HG02870 (cell line): ENCODE measurements at regions not wholly inside any gene's neighbourhood (a gene's known extent, or its start where the extent isn't known, plus 50 kb on each side); places are given as distances from the start of the nearest gene placed in this dataset.

Experiments used
- ATAC-seq: cut with Tn5 transposase; IDR thresholded peaks from one replicate; pipeline ENCODE4 v1.9.1; 2021; ENCODE audit warnings: mild to moderate bottlenecking, moderate library complexity; ENCODE audit not compliant: unreplicated experiment

- ATAC-seq: no peak
Observed at GRCh38 chr10:111784946-111785465, 398.6 kb downstream of the GPAM start.

GRCh38 chr10:111785921-111786320, 397.6 kb downstream of the GPAM start:
- no peak for ATAC-seq

GRCh38 chr10:111789821-111790220, 393.7 kb downstream of the GPAM start:
- ATAC-seq: no peak

GRCh38 chr10:111801841-111802240, 381.7 kb downstream of the GPAM start:
- no peak for ATAC-seq

GRCh38 chr10:111804781-111805180, 378.8 kb downstream of the GPAM start:
- ATAC-seq: no peak

GRCh38 chr10:111811517-111811916, 372.0 kb downstream of the GPAM start:
- ATAC-seq: no peak

- no peak for ATAC-seq
Observed at GRCh38 chr10:111820471-111820870, 363.1 kb downstream of the GPAM start.

- ATAC-seq: no peak
Observed at GRCh38 chr10:111821871-111822270, 361.7 kb downstream of the GPAM start.

GRCh38 chr10:111822661-111823060, 360.9 kb downstream of the GPAM start:
- no peak for ATAC-seq

- ATAC-seq: no peak
Observed at GRCh38 chr10:111824128-111824527, 359.4 kb downstream of the GPAM start.

GRCh38 chr10:111830359-111830758, 353.2 kb downstream of the GPAM start:
- ATAC-seq: no peak

- ATAC-seq: no peak
Observed at GRCh38 chr10:111831058-111831457, 352.5 kb downstream of the GPAM start.

GRCh38 chr10:111833251-111833650, 350.3 kb downstream of the GPAM start:
- no peak for ATAC-seq

GRCh38 chr10:111835574-111835973, 348.0 kb downstream of the GPAM start:
- no peak for ATAC-seq

- no peak for ATAC-seq
Observed at GRCh38 chr10:111836064-111836463, 347.5 kb downstream of the GPAM start.

- ATAC-seq: no peak
Observed at GRCh38 chr10:111836571-111836970, 347.0 kb downstream of the GPAM start.

GRCh38 chr10:111837086-111837485, 346.5 kb downstream of the GPAM start:
- no peak for ATAC-seq

- ATAC-seq: no peak
Observed at GRCh38 chr10:111837985-111838384, 345.6 kb downstream of the GPAM start.

- ATAC-seq: no peak
Observed at GRCh38 chr10:111840546-111840945, 343.0 kb downstream of the GPAM start.

- no peak for ATAC-seq
Observed at GRCh38 chr10:111852801-111853200, 330.8 kb downstream of the GPAM start.

- no peak for ATAC-seq
Observed at GRCh38 chr10:111856631-111857030, 326.9 kb downstream of the GPAM start.

- no peak for ATAC-seq
Observed at GRCh38 chr10:111865550-111865949, 318.0 kb downstream of the GPAM start.

- no peak for ATAC-seq
Observed at GRCh38 chr10:111871458-111871857, 312.1 kb downstream of the GPAM start.

- no peak for ATAC-seq
Observed at GRCh38 chr10:111872591-111872990, 311.0 kb downstream of the GPAM start.
